Vagina (tissue), 2 donors: ENCODE measurements at regions not wholly inside any gene's neighbourhood (a gene's known extent, or its start where the extent isn't known, plus 50 kb on each side); places are given as distances from the start of the nearest gene placed in this dataset.

Source experiments
- DNase-seq, 2 donors: peaks; one replicate each; pipeline ENCODE4 v3.0.0-alpha.2; 2017; ENCODE audit errors: extremely low spot score in 2 of 2
- H3K27ac ChIP-seq: fragments of 200-600 bp; sonication (generic); one replicate; pipeline ENCODE4 v1.5.1; 2019
- H3K27me3 ChIP-seq: fragments of 200-600 bp; sonication (generic); one replicate; pipeline ENCODE4 v1.5.1; 2019
- H3K36me3 ChIP-seq, 2 donors: fragments of 200-600 bp; sonication (generic); one replicate each; pipeline ENCODE4 v1.5.1; 2017 to 2019
- H3K4me1 ChIP-seq: fragments of 200-600 bp; sonication (generic); one replicate; pipeline ENCODE4 v1.5.1; 2019
- H3K4me3 ChIP-seq, 2 donors: fragments of 200-600 bp; sonication (generic); 1 replicate in 1 of 2; 2 replicates in 1 of 2; pipeline ENCODE4 v1.5.1; 2016 to 2019
- H3K9me3 ChIP-seq: fragments of 200-600 bp; sonication (generic); one replicate; pipeline ENCODE4 v1.5.1; 2019
- CTCF ChIP-seq, 3 experiments: fragments of 450-650 bp in 2 of 3; fragments of 200-600 bp in 1 of 3; sonication (generic) in 1 of 3; IDR thresholded peaks; one replicate each; pipeline ENCODE4 v1.5.1; 2017 to 2019; ENCODE audit warnings: antibody characterized with exemption in 3 of 3, mild to moderate bottlenecking in 2 of 3, moderate library complexity in 2 of 3
- POLR2A ChIP-seq, 2 donors: fragments of 450-650 bp; IDR thresholded peaks; one replicate each; pipeline ENCODE4 v1.6.1; 2017; ENCODE audit warnings: antibody characterized with exemption in 2 of 2, mild to moderate bottlenecking in 2 of 2, moderate library complexity in 2 of 2
- POLR2AphosphoS5 ChIP-seq, 2 donors: sonication (generic); formaldehyde crosslinking; IDR thresholded peaks; one replicate each; pipeline ENCODE4 v1.9.0; 2017; ENCODE audit warnings: antibody characterized with exemption in 2 of 2, mild to moderate bottlenecking in 2 of 2, low read depth in 1 of 2; ENCODE audit not compliant: insufficient read depth in 1 of 2
- intact Hi-C: fragments of 100-400 bp; cut with DNase I; formaldehyde crosslinking; loops from one replicate; pipeline ENCODE4 v1.15.1; 2023

- Histone ChIP-seq H3K36me3 (no peaks in the 10 kb centered on the region), H3K9me3 (no peaks in the 10 kb centered on the region), H3K27me3 (no peaks in the 10 kb centered on the region), H3K4me3 (no peak overlapping the region), H3K4me1 (no peaks in the 10 kb centered on the region), H3K27ac (no peak overlapping the region)
- intact Hi-C loops: no loop called here
- no peak for DNase-seq
- no peak for TF ChIP-seq CTCF (IDR thresholded peaks at IDR 0.05)
- TF ChIP-seq POLR2A (IDR thresholded peaks at IDR 0.05): no peak
- no peak for TF ChIP-seq POLR2AphosphoS5 (IDR thresholded peaks at IDR 0.05; ENCODE audit: insufficient read depth in 1 of 2, low read depth in 1 of 2)
Observed at GRCh38 chr4:92035666-92036065, 268.1 kb upstream of the GRID2 start.

DNA sequence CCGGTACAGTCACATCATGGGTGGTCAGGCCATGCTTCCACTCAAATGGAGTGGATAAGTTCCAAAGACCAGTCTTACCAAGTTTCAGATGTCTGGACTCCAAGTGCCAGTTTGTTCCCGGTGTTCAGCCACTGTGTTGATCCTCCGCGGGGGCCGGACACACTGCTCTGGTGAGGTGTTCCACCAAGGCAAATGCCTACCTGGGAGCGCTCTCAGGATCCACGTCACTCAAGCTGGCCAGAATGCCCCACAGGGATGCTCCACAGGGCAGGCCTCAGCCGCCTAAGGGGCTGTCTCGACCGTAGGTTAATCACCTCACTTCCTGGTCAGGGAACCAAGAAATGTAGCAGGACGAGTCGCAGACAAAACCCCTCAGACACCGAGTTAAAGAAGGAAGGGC, 258.0 kb upstream of the GRID2 start:
- no peaks in the 10 kb centered on the region for H3K36me3 ChIP-seq
- intact Hi-C loops: no loop called here
- H3K4me3 ChIP-seq: no peak overlapping the region
- H3K9me3 ChIP-seq: no peaks in the 10 kb centered on the region
- H3K4me1 ChIP-seq: no peaks in the 10 kb centered on the region
- H3K27ac ChIP-seq: no peak overlapping the region
- TF ChIP-seq POLR2A (IDR thresholded peaks at IDR 0.05) (no peak), POLR2AphosphoS5 (IDR thresholded peaks at IDR 0.05; ENCODE audit: insufficient read depth in 1 of 2, low read depth in 1 of 2) (no peak), CTCF (IDR thresholded peaks at IDR 0.05) (no peak)
- H3K27me3 ChIP-seq: no peaks in the 10 kb centered on the region
- DNase-seq: no peak

DNA sequence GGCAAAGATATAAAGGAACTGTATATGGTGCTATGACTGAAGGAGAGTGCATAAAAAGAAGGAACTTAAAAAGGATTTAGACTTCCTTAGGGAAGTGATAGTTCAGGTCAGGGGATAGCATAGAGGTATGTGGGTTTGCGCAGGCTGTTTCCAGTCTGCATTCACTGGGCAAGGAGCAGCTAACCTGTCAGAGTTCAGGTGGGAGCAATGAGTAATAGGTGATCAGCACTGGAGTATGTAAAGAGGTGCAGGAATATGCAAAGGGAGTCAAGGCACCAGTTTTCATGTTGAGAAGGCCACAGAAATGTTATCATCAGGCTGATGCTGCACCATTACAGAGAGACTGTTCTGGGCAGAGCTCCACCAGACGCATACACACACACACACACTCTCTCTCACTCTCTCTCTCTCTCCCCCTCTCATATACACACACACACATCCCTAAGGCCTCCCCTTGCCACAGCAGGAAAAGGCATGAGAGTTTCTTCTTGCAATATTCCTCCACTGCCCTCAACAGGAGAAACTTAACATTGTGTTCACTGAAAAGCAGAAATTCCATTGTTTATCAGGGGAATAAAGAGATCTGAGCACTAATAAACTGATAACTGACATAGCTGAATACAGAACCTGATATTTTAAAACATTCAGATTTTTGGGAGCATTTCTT, 256.4 kb upstream of the GRID2 start:
- Histone ChIP-seq H3K27me3 (no peaks in the 10 kb centered on the region), H3K4me1 (no peaks in the 10 kb centered on the region), H3K9me3 (no peaks in the 10 kb centered on the region), H3K4me3 (no peak overlapping the region), H3K36me3 (no peaks in the 10 kb centered on the region), H3K27ac (no peak overlapping the region)
- intact Hi-C loops: no loop called here
- no peak for TF ChIP-seq POLR2A (IDR thresholded peaks at IDR 0.05)
- TF ChIP-seq CTCF (IDR thresholded peaks at IDR 0.05): no peak
- TF ChIP-seq POLR2AphosphoS5 (IDR thresholded peaks at IDR 0.05; ENCODE audit: insufficient read depth in 1 of 2, low read depth in 1 of 2): no peak
- no peak for DNase-seq

DNA sequence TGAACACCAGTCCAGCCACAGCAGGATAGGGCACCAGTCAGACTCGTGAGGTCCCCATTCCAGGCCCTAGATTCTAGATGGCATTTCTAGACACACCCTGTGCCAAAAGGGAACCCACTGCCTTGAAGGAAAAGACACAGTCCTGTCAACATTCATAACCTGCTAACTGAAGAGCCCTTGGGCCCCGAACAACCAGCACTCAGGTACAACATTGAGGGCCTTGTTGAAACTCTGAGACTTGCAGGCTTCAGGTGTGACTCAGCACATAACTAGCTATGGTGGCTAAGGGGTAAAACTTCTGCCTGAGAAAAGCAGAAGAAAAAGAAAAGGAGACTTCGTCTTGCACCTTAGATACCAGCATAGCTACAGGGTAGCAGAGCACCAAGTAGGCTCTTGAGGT, 252.9 kb upstream of the GRID2 start:
- intact Hi-C loops: no loop called here
- TF ChIP-seq POLR2A (IDR thresholded peaks at IDR 0.05) (no peak), POLR2AphosphoS5 (IDR thresholded peaks at IDR 0.05; ENCODE audit: insufficient read depth in 1 of 2, low read depth in 1 of 2) (no peak), CTCF (IDR thresholded peaks at IDR 0.05) (no peak)
- Histone ChIP-seq H3K4me3 (no peak overlapping the region), H3K27ac (no peak overlapping the region), H3K9me3 (no peaks in the 10 kb centered on the region), H3K36me3 (no peaks in the 10 kb centered on the region), H3K27me3 (no peaks in the 10 kb centered on the region), H3K4me1 (no peaks in the 10 kb centered on the region)
- no peak for DNase-seq

GRCh38 chr4:92059615-92060014, 244.2 kb upstream of the GRID2 start:
- H3K36me3 ChIP-seq: no peaks in the 10 kb centered on the region
- no peak for DNase-seq
- H3K4me1 ChIP-seq: no peaks in the 10 kb centered on the region
- no peaks in the 10 kb centered on the region for H3K9me3 ChIP-seq
- H3K27me3 ChIP-seq: no peaks in the 10 kb centered on the region
- intact Hi-C loops: no loop called here
- no peak overlapping the region for H3K4me3 ChIP-seq
- H3K27ac ChIP-seq: no peak overlapping the region
- TF ChIP-seq POLR2A (IDR thresholded peaks at IDR 0.05): no peak
- no peak for TF ChIP-seq CTCF (IDR thresholded peaks at IDR 0.05)
